Right kidney (tissue), 1 donor: ENCODE measurements at regions not wholly inside any gene's neighbourhood (a gene's known extent, or its start where the extent isn't known, plus 50 kb on each side); places are given as distances from the start of the nearest gene placed in this dataset.
"Not testable (repeated sequence)": the region's sequence is repeated elsewhere in the genome, so short reads cannot be mapped to it uniquely, and the experiment has no call there.

Experiments used
- DNase-seq: peaks from one replicate; pipeline ENCODE4 v3.0.0-alpha.2; 2016

DNA sequence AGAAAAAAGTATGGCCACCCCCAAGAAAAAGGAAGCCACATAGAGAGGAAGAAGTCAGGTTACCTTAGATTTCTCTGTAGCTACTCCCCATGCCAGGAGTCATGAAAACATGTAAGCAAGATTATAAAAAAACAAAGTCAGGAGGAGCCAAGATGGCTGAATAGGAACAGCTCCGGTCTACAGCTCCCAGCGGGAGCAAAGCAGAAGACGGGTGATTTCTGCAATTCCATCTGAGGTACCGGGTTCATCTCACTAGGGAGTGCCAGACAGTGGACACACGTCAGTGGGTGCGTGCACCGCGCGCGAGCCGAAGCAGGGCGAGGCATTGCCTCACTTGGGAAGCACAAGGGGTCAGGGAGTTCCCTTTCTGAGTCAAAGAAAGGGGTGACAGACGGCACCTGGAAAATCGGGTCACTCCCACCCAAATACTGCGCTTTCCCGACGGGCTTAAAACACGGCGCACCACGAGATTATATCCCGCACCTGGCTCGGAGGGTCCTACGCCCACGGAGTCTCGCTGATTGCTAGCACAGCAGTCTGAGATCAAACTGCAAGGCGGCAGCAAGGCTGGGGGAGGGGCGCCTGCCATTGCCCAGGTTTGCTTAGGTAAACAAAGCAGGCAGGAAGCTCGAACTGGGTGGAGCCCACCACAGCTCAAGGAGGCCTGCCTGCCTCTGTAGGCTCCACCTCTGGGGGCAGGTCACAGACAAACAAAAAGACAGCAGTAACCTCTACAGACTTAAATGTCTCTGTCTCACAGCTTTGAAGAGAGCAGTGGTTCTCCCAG is 347.3 kb downstream of the HINT1 start:
- not testable (repeated sequence) for DNase-seq

DNA sequence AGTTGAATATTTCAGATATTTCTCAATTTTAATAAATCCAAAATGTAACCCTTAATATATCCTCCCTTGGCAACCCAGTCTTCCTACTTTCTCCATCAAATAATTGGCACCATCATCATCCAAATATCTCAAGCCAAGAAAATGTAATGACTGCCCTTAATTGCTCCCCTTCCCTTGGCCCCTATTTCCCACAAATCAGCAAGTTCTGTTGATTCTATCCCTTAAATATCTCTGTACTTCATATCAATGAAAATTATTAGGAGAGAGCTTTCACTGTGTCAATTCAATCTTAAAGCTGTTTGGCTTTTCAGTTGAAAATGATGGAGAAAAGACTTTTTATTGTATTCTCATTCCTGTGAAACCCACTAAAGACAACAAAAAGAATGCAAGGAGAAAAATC is 349.8 kb downstream of the HINT1 start:
- no peak for DNase-seq

DNA sequence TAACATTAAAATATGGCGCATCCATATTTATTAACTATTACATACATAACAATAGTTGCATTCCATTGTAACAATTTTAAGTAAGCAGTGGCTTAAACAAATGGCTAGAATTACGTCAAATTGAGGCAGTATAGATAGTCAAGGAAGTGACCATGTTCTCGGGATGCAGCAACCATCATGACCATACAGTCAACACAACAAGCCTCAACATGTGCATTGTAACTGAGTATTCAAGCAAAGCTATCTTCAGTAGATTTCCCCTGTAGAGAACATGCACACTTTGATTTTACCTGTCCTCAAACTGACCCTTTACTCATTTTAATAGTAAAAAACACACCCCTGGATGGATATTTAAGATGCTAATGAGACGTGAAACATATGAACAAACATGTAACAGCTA is 356.4 kb downstream of the HINT1 start:
- DNase-seq = no peak

GRCh38 chr5:130805648-130806047 is 359.4 kb downstream of the HINT1 start:
- DNase-seq = no peak

DNA sequence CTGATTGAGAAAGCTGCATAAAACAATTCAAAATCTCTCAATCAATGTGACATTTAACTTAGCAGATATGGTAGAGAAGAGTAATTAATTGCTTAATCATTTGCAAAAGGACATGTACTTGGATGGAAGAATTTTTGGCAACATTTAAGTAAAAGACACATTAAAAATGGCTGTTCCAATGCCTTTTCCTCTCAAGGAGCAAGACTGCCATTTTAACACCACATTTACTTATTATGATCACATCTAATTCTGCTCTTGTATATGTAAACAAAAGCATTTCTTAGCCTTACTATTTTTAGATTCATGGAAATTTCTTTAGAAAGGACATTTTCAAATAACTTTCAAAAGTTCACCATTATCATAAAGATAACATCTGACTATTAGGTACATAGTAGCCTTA is 360.0 kb downstream of the HINT1 start:
- DNase-seq = no peak

DNA sequence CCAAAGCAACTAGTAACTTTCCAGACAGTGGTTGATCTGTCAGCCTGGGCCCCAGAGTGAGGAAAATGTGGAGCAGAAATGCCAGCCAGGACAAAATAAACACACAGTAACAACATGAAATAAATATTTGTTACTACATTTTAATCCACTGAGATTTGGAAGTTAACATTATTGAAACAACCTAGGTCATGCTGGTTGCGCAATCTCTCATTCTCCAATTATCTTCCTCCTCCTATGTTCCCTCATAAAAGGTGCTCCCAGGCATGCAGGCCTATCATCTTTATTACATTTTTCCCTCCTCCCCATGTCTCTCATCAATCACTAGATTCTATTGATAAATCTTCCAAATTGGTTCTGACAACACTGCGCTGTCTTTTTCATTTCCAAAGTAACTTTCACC is 363.1 kb downstream of the HINT1 start:
- DNase-seq = no peak

- no peak for DNase-seq
Observed at GRCh38 chr5:130799015-130799414, 366.0 kb downstream of the HINT1 start.

GRCh38 chr5:130797303-130797702 is 367.8 kb downstream of the HINT1 start:
- no peak for DNase-seq

GRCh38 chr5:130796902-130797301 is 368.2 kb downstream of the HINT1 start:
- DNase-seq = no peak

GRCh38 chr5:130796032-130796431 is 369.0 kb downstream of the HINT1 start:
- no peak for DNase-seq

DNA sequence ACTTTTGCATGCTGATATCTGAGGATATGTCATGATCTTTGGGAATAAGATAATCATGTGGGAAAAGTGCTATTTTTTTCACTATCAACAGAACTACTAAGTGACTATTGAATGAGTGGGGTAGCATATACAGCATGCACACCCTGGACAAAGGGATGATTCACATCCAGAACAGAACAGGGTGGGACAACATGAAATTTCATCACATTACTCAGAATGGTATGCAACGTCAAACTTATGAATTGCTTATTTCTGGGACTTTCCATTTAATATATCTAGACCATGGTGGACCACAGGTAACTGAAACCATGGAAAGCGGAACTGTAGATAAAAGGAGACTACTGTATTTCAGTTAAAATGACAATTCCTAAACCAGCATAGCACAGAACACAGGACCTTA is 370.0 kb downstream of the HINT1 start:
- DNase-seq = no peak

- DNase-seq = no peak
Observed at GRCh38 chr5:130777794-130778193, 387.3 kb downstream of the HINT1 start.

DNA sequence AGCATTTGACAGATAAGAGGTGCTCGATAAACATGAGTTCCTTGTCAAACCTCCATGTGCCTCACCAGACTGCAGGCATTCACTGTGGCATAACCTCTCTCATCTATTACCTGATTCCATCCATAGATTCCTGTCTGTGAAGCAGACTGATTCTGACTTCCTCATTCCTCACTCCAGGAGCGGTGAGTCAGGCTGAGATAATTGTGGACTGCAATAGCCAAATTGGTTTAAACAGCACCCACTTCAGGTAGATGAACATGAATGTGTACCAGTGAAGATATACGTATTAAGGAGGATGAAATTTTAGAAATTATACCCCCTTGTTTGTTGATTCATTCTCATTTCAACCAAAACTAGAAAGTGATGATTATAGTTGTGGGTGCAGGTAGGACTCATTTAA is 391.2 kb downstream of the HINT1 start:
- DNase-seq = no peak

GRCh38 chr5:130762031-130762430 is 403.0 kb downstream of the HINT1 start:
- DNase-seq = no peak

- DNase-seq = no peak
Observed at GRCh38 chr5:130759061-130759460, 406.0 kb downstream of the HINT1 start.

GRCh38 chr5:130747556-130747955 is 417.5 kb downstream of the HINT1 start:
- no peak for DNase-seq

DNA sequence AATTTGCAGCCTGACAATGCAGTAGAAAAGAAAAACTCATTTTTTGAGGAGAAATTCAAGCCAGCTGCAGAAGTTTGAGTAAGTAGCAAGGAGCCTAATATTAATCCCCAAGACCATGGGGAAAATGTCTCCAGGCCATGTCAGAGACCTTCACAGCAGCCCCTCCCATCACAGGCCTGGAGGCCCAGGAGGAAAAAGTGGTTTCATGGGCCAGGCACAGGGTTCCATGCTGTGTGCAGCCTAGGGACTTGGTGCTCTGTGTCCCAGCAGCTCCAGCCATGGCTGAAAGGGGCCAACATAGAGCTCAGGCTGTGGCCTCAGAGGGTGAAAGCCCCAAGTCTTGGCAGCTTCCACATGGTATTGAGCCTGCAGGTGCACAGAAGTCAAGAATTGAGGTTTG is 418.4 kb downstream of the HINT1 start:
- not testable (repeated sequence) for DNase-seq

GRCh38 chr5:130743092-130743491 is 422.0 kb downstream of the HINT1 start:
- no peak for DNase-seq

DNA sequence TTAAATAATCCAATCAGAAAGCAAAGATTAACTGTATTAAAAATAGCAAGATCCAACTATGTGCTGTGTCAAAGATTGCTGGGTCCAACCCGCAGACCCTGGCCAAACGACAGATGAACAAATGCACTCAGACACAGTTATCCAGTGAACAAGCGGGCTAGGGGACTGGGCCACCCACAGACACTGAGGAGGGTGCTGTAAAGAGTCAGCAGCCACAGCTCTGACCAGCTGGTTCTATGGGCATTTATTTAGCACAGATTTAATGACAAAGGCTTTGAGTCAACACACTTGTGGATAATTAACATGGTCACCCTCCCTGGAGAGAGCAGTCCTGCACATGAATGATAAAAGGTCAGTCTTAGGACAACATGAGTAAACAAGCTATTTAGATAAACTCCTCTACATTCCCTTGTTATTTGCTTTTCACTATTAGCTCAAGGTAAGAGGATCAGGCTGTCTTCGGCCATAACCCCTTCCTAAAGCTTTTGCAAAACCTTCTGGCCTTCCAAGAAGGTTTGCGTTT is 424.9 kb downstream of the HINT1 start:
- DNase-seq = no peak

DNA sequence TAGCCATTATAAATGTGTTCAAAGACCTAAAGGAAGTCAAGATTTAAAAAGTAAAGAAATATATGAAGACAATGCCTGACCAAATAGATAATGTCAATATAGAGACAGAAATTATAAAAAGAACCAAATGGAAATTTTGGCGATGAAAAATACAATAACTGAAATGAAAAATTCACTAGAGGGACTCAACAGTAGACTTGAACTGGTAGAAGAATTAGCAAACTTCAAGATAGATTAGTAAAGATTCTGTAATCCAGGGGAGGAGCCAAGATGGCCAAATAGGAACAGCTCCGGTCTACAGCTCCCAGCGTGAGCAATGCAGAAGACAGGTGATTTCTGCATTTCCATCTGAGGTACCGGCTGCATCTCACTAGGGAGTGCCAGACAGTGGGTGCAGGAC is 433.2 kb downstream of the HINT1 start:
- no peak for DNase-seq

DNA sequence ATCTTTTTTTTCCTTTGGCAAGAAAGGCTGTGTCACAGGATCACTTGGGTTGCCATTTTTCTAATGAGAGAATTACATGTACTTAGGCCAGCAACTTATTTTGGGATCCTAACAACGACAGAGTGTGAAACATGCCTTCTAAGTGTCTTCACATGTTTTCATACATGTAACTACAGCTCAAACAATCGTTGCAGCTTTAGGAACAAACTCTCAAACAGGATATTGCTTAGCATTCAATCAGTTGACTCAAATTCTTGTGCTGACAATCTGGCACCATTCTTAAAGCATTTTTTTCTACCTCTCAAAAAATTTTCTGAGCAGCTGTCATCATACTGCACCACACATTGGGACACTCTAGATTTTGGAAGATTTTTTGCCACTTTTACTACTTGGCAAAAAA is 435.5 kb downstream of the HINT1 start:
- DNase-seq = no peak

GRCh38 chr5:130727830-130728229 is 437.2 kb downstream of the HINT1 start:
- DNase-seq = no peak

DNA sequence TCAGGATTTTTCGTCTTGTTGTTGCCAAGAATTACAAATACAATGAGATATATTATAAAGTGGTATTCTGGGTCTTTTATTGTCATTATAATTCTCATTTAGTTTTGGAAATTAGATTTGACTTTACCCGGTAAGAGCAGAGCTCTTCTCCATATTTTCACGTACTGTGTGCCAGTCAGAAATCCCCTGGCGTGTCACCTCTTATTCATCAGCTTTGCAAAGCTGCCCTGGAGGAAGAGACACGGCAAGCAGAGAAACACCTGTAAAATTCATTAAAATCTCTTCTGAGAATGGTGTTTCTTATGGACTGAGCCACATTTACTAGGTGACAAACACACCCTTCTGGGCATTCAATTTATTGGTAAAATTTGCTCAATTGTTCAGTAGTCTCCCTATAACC is 440.4 kb downstream of the HINT1 start:
- DNase-seq = no peak

GRCh38 chr5:130720355-130720754 is 444.7 kb downstream of the HINT1 start:
- DNase-seq = no peak

- DNase-seq = no peak
Observed at GRCh38 chr5:130715541-130715940, 449.5 kb downstream of the HINT1 start.
